ENCODE measurements at regions not wholly inside any gene's neighbourhood (a gene's known extent, or its start where the extent isn't known, plus 50 kb on each side); places are given as distances from the start of the nearest gene placed in this dataset.

GRCh38 chr2:151177756-151178155 is 83.9 kb downstream of the RBM43 start:
- no peaks in the 10 kb centered on the region for H3K27me3 ChIP-seq (ENCODE audit: control insufficient read depth, insufficient read depth, low read length)
- H3K36me3 ChIP-seq (ENCODE audit: control insufficient read depth, low read depth, low read length) = no peaks in the 10 kb centered on the region
- H3K4me1 ChIP-seq (ENCODE audit: control insufficient read depth, low read depth, low read length) = peaks cover 14% of the 10 kb centered on the region
- no peaks in the 10 kb centered on the region for H3K9me3 ChIP-seq (ENCODE audit: control insufficient read depth, low read depth, low read length)
- H3K27ac ChIP-seq (ENCODE audit: low read length) = no peak overlapping the region
- H3K9ac ChIP-seq (ENCODE audit: low read length) = no peak overlapping the region
- no peak overlapping the region for H3K4me3 ChIP-seq (ENCODE audit: low read length)

GRCh38 chr2:151176661-151177060 is 85.0 kb downstream of the RBM43 start:
- H3K27ac ChIP-seq (ENCODE audit: low read length) = no peak overlapping the region
- no peaks in the 10 kb centered on the region for H3K36me3 ChIP-seq (ENCODE audit: control insufficient read depth, low read depth, low read length)
- no peaks in the 10 kb centered on the region for H3K27me3 ChIP-seq (ENCODE audit: control insufficient read depth, insufficient read depth, low read length)
- no peak overlapping the region for H3K4me3 ChIP-seq (ENCODE audit: low read length)
- peaks cover 14% of the 10 kb centered on the region for H3K4me1 ChIP-seq (ENCODE audit: control insufficient read depth, low read depth, low read length)
- no peaks in the 10 kb centered on the region for H3K9me3 ChIP-seq (ENCODE audit: control insufficient read depth, low read depth, low read length)
- no peak overlapping the region for H3K9ac ChIP-seq (ENCODE audit: low read length)

GRCh38 chr2:151175864-151176263 is 85.8 kb downstream of the RBM43 start:
- Histone ChIP-seq H3K36me3 (ENCODE audit: control insufficient read depth, low read depth, low read length) (no peaks in the 10 kb centered on the region), H3K4me3 (ENCODE audit: low read length) (no peak overlapping the region), H3K9me3 (ENCODE audit: control insufficient read depth, low read depth, low read length) (no peaks in the 10 kb centered on the region), H3K4me1 (ENCODE audit: control insufficient read depth, low read depth, low read length) (peaks cover 14% of the 10 kb centered on the region), H3K27ac (ENCODE audit: low read length) (no peak overlapping the region), H3K27me3 (ENCODE audit: control insufficient read depth, insufficient read depth, low read length) (no peaks in the 10 kb centered on the region), H3K9ac (ENCODE audit: low read length) (no peak overlapping the region)

- Histone ChIP-seq H3K4me1 (ENCODE audit: control insufficient read depth, low read depth, low read length) (peaks cover 14% of the 10 kb centered on the region), H3K9me3 (ENCODE audit: control insufficient read depth, low read depth, low read length) (no peaks in the 10 kb centered on the region), H3K36me3 (ENCODE audit: control insufficient read depth, low read depth, low read length) (no peaks in the 10 kb centered on the region), H3K4me3 (ENCODE audit: low read length) (no peak overlapping the region), H3K27me3 (ENCODE audit: control insufficient read depth, insufficient read depth, low read length) (no peaks in the 10 kb centered on the region), H3K27ac (ENCODE audit: low read length) (no peak overlapping the region), H3K9ac (ENCODE audit: low read length) (no peak overlapping the region)
Measured at GRCh38 chr2:151174127-151174526, 87.5 kb downstream of the RBM43 start.

GRCh38 chr2:151171186-151171585 is 90.5 kb downstream of the RBM43 start:
- H3K36me3 ChIP-seq (ENCODE audit: control insufficient read depth, low read depth, low read length) = no peaks in the 10 kb centered on the region
- no peak overlapping the region for H3K27ac ChIP-seq (ENCODE audit: low read length)
- no peaks in the 10 kb centered on the region for H3K27me3 ChIP-seq (ENCODE audit: control insufficient read depth, insufficient read depth, low read length)
- H3K9me3 ChIP-seq (ENCODE audit: control insufficient read depth, low read depth, low read length) = no peaks in the 10 kb centered on the region
- no peak overlapping the region for H3K4me3 ChIP-seq (ENCODE audit: low read length)
- H3K9ac ChIP-seq (ENCODE audit: low read length) = no peak overlapping the region
- peaks cover 10% of the 10 kb centered on the region for H3K4me1 ChIP-seq (ENCODE audit: control insufficient read depth, low read depth, low read length)

GRCh38 chr2:151166410-151166809 is 95.3 kb downstream of the RBM43 start:
- Histone ChIP-seq H3K4me3 (ENCODE audit: low read length) (no peak overlapping the region), H3K4me1 (ENCODE audit: control insufficient read depth, low read depth, low read length) (peaks cover 11% of the 10 kb centered on the region), H3K9ac (ENCODE audit: low read length) (no peak overlapping the region), H3K9me3 (ENCODE audit: control insufficient read depth, low read depth, low read length) (no peaks in the 10 kb centered on the region), H3K36me3 (ENCODE audit: control insufficient read depth, low read depth, low read length) (no peaks in the 10 kb centered on the region), H3K27ac (ENCODE audit: low read length) (no peak overlapping the region), H3K27me3 (ENCODE audit: control insufficient read depth, insufficient read depth, low read length) (no peaks in the 10 kb centered on the region)

- peaks cover 18% of the 10 kb centered on the region for H3K4me1 ChIP-seq (ENCODE audit: control insufficient read depth, low read depth, low read length)
- no peaks in the 10 kb centered on the region for H3K27me3 ChIP-seq (ENCODE audit: control insufficient read depth, insufficient read depth, low read length)
- H3K4me3 ChIP-seq (ENCODE audit: low read length) = no peak overlapping the region
- no peaks in the 10 kb centered on the region for H3K36me3 ChIP-seq (ENCODE audit: control insufficient read depth, low read depth, low read length)
- no peak overlapping the region for H3K27ac ChIP-seq (ENCODE audit: low read length)
- no peak overlapping the region for H3K9ac ChIP-seq (ENCODE audit: low read length)
- H3K9me3 ChIP-seq (ENCODE audit: control insufficient read depth, low read depth, low read length) = no peaks in the 10 kb centered on the region
Measured at GRCh38 chr2:151165105-151165684, 96.5 kb downstream of the RBM43 start.

GRCh38 chr2:151161821-151162551 is 99.7 kb downstream of the RBM43 start:
- H3K9me3 ChIP-seq (ENCODE audit: control insufficient read depth, low read depth, low read length) = no peaks in the 10 kb centered on the region
- H3K27me3 ChIP-seq (ENCODE audit: control insufficient read depth, insufficient read depth, low read length) = no peaks in the 10 kb centered on the region
- H3K4me1 ChIP-seq (ENCODE audit: control insufficient read depth, low read depth, low read length) = peaks cover 18% of the 10 kb centered on the region
- no peak overlapping the region for H3K4me3 ChIP-seq (ENCODE audit: low read length)
- no peak overlapping the region for H3K27ac ChIP-seq (ENCODE audit: low read length)
- H3K9ac ChIP-seq (ENCODE audit: low read length) = no peak overlapping the region
- H3K36me3 ChIP-seq (ENCODE audit: control insufficient read depth, low read depth, low read length) = no peaks in the 10 kb centered on the region

GRCh38 chr2:151159109-151159662 is 102.5 kb downstream of the RBM43 start:
- Histone ChIP-seq H3K4me1 (ENCODE audit: control insufficient read depth, low read depth, low read length) (peaks cover 14% of the 10 kb centered on the region), H3K4me3 (ENCODE audit: low read length) (no peak overlapping the region), H3K36me3 (ENCODE audit: control insufficient read depth, low read depth, low read length) (no peaks in the 10 kb centered on the region), H3K9me3 (ENCODE audit: control insufficient read depth, low read depth, low read length) (no peaks in the 10 kb centered on the region), H3K27ac (ENCODE audit: low read length) (no peak overlapping the region), H3K9ac (ENCODE audit: low read length) (no peak overlapping the region), H3K27me3 (ENCODE audit: control insufficient read depth, insufficient read depth, low read length) (no peaks in the 10 kb centered on the region)

GRCh38 chr2:151157000-151157735 is 104.5 kb downstream of the RBM43 start:
- no peaks in the 10 kb centered on the region for H3K36me3 ChIP-seq (ENCODE audit: control insufficient read depth, low read depth, low read length)
- H3K27ac ChIP-seq (ENCODE audit: low read length) = no peak overlapping the region
- H3K4me1 ChIP-seq (ENCODE audit: control insufficient read depth, low read depth, low read length) = peaks cover 14% of the 10 kb centered on the region
- H3K9ac ChIP-seq (ENCODE audit: low read length) = no peak overlapping the region
- H3K27me3 ChIP-seq (ENCODE audit: control insufficient read depth, insufficient read depth, low read length) = no peaks in the 10 kb centered on the region
- no peak overlapping the region for H3K4me3 ChIP-seq (ENCODE audit: low read length)
- H3K9me3 ChIP-seq (ENCODE audit: control insufficient read depth, low read depth, low read length) = no peaks in the 10 kb centered on the region

GRCh38 chr2:151156431-151156830 is 105.2 kb downstream of the RBM43 start:
- Histone ChIP-seq H3K27me3 (ENCODE audit: control insufficient read depth, insufficient read depth, low read length) (no peaks in the 10 kb centered on the region), H3K9me3 (ENCODE audit: control insufficient read depth, low read depth, low read length) (no peaks in the 10 kb centered on the region), H3K36me3 (ENCODE audit: control insufficient read depth, low read depth, low read length) (no peaks in the 10 kb centered on the region), H3K4me3 (ENCODE audit: low read length) (no peak overlapping the region), H3K4me1 (ENCODE audit: control insufficient read depth, low read depth, low read length) (peaks cover 7% of the 10 kb centered on the region), H3K9ac (ENCODE audit: low read length) (no peak overlapping the region), H3K27ac (ENCODE audit: low read length) (no peak overlapping the region)
